ENCODE measurements at regions not wholly inside any gene's neighbourhood (a gene's known extent, or its start where the extent isn't known, plus 50 kb on each side); places are given as distances from the start of the nearest gene placed in this dataset.

- H3K27ac ChIP-seq (ENCODE audit: low read length): no peak overlapping the region
- no peaks in the 10 kb centered on the region for H3K4me1 ChIP-seq (ENCODE audit: low read length)
- DNase-seq: no peak
- no peak overlapping the region for H3K4me2 ChIP-seq (ENCODE audit: low read depth, low read length)
- H3K79me2 ChIP-seq (ENCODE audit: low read length): no peaks in the 10 kb centered on the region
- no peaks in the 10 kb centered on the region for H4K20me1 ChIP-seq (ENCODE audit: insufficient read depth, low read length)
- no peaks in the 10 kb centered on the region for H3K9me2 ChIP-seq (replicated peaks; ENCODE audit: insufficient read depth, low read length)
- TF ChIP-seq EZH2phosphoT487 (IDR thresholded peaks at IDR 0.05; ENCODE audit: low read length) (no peak), EZH2 (optimal IDR thresholded peaks at IDR 0.05; ENCODE audit: low read depth, low read length) (no peak), CTCF (IDR thresholded peaks at IDR 0.05; ENCODE audit: low read length) (no peak)
- H3K4me3 ChIP-seq (ENCODE audit: low read length): no peak overlapping the region
- H3K9me3 ChIP-seq (replicated peaks; ENCODE audit: insufficient read depth, low read length): no peaks in the 10 kb centered on the region
- H3K9ac ChIP-seq (ENCODE audit: low read length): no peak overlapping the region
- H3K27me3 ChIP-seq (replicated peaks; ENCODE audit: insufficient read depth, low read length): no peaks in the 10 kb centered on the region
- H3K36me3 ChIP-seq (replicated peaks; ENCODE audit: insufficient read depth, low read length): no peaks in the 10 kb centered on the region
- H2AFZ ChIP-seq (ENCODE audit: low read length): no peak overlapping the region
- H3F3A ChIP-seq (ENCODE audit: insufficient read depth, low read length): no peaks in the 10 kb centered on the region
Measured at GRCh38 chr7:79930604-79931003, 204.0 kb upstream of the GNAI1 start.

GRCh38 chr7:79927116-79927515 is 207.5 kb upstream of the GNAI1 start:
- Histone ChIP-seq H3K36me3 (replicated peaks; ENCODE audit: insufficient read depth, low read length) (no peaks in the 10 kb centered on the region), H3K79me2 (ENCODE audit: low read length) (no peaks in the 10 kb centered on the region), H3K9me3 (replicated peaks; ENCODE audit: insufficient read depth, low read length) (no peaks in the 10 kb centered on the region), H2AFZ (ENCODE audit: low read length) (no peak overlapping the region), H3K9ac (ENCODE audit: low read length) (no peak overlapping the region), H4K20me1 (ENCODE audit: insufficient read depth, low read length) (no peaks in the 10 kb centered on the region), H3K9me2 (replicated peaks; ENCODE audit: insufficient read depth, low read length) (no peaks in the 10 kb centered on the region), H3K4me2 (ENCODE audit: low read depth, low read length) (no peak overlapping the region), H3K4me1 (ENCODE audit: low read length) (no peaks in the 10 kb centered on the region), H3K27ac (ENCODE audit: low read length) (no peak overlapping the region), H3K4me3 (ENCODE audit: low read length) (no peak overlapping the region), H3F3A (ENCODE audit: insufficient read depth, low read length) (no peaks in the 10 kb centered on the region), H3K27me3 (replicated peaks; ENCODE audit: insufficient read depth, low read length) (no peaks in the 10 kb centered on the region)
- no peak for TF ChIP-seq EZH2 (optimal IDR thresholded peaks at IDR 0.05; ENCODE audit: low read depth, low read length)
- no peak for TF ChIP-seq EZH2phosphoT487 (IDR thresholded peaks at IDR 0.05; ENCODE audit: low read length)
- DNase-seq: no peak

- no peaks in the 10 kb centered on the region for H3K79me2 ChIP-seq (ENCODE audit: low read length)
- no peak overlapping the region for H3K4me3 ChIP-seq (ENCODE audit: low read length)
- no peaks in the 10 kb centered on the region; the same call in 1 of the 2 replicates for H3K9me3 ChIP-seq (replicated peaks; ENCODE audit: insufficient read depth, low read length)
- H3F3A ChIP-seq (ENCODE audit: insufficient read depth, low read length): no peaks in the 10 kb centered on the region
- TF ChIP-seq EZH2 (optimal IDR thresholded peaks at IDR 0.05; ENCODE audit: low read depth, low read length): no peak
- TF ChIP-seq EZH2phosphoT487 (IDR thresholded peaks at IDR 0.05; ENCODE audit: low read length): no peak
- no peak for TF ChIP-seq CTCF (IDR thresholded peaks at IDR 0.05; ENCODE audit: low read length)
- H3K9ac ChIP-seq (ENCODE audit: low read length): no peak overlapping the region
- no peak overlapping the region for H3K4me2 ChIP-seq (ENCODE audit: low read depth, low read length)
- no peak overlapping the region for H2AFZ ChIP-seq (ENCODE audit: low read length)
- no peaks in the 10 kb centered on the region for H3K27me3 ChIP-seq (replicated peaks; ENCODE audit: insufficient read depth, low read length)
- no peaks in the 10 kb centered on the region for H3K36me3 ChIP-seq (replicated peaks; ENCODE audit: insufficient read depth, low read length)
- H3K4me1 ChIP-seq (ENCODE audit: low read length): no peaks in the 10 kb centered on the region
- no peak for DNase-seq
- no peaks in the 10 kb centered on the region for H3K9me2 ChIP-seq (replicated peaks; ENCODE audit: insufficient read depth, low read length)
- no peaks in the 10 kb centered on the region for H4K20me1 ChIP-seq (ENCODE audit: insufficient read depth, low read length)
- H3K27ac ChIP-seq (ENCODE audit: low read length): no peak overlapping the region
Measured at GRCh38 chr7:79923953-79924352, 210.7 kb upstream of the GNAI1 start.

- H3K27ac ChIP-seq (ENCODE audit: low read length): no peak overlapping the region
- no peaks in the 10 kb centered on the region for H3K27me3 ChIP-seq (replicated peaks; ENCODE audit: insufficient read depth, low read length)
- H3K9me2 ChIP-seq (replicated peaks; ENCODE audit: insufficient read depth, low read length): no peaks in the 10 kb centered on the region
- no peaks in the 10 kb centered on the region for H3K4me1 ChIP-seq (ENCODE audit: low read length)
- no peak for TF ChIP-seq EZH2phosphoT487 (IDR thresholded peaks at IDR 0.05; ENCODE audit: low read length)
- no peak for TF ChIP-seq CTCF (IDR thresholded peaks at IDR 0.05; ENCODE audit: low read length)
- no peak for TF ChIP-seq EZH2 (optimal IDR thresholded peaks at IDR 0.05; ENCODE audit: low read depth, low read length)
- H3K36me3 ChIP-seq (replicated peaks; ENCODE audit: insufficient read depth, low read length): no peaks in the 10 kb centered on the region
- no peaks in the 10 kb centered on the region for H3K79me2 ChIP-seq (ENCODE audit: low read length)
- H3K9me3 ChIP-seq (replicated peaks; ENCODE audit: insufficient read depth, low read length): no peaks in the 10 kb centered on the region; the same call in 1 of the 2 replicates
- no peak for DNase-seq
- no peaks in the 10 kb centered on the region for H3F3A ChIP-seq (ENCODE audit: insufficient read depth, low read length)
- H2AFZ ChIP-seq (ENCODE audit: low read length): no peak overlapping the region
- no peak overlapping the region for H3K4me3 ChIP-seq (ENCODE audit: low read length)
- H3K4me2 ChIP-seq (ENCODE audit: low read depth, low read length): no peak overlapping the region
- H3K9ac ChIP-seq (ENCODE audit: low read length): no peak overlapping the region
- no peaks in the 10 kb centered on the region for H4K20me1 ChIP-seq (ENCODE audit: insufficient read depth, low read length)
Measured at GRCh38 chr7:79922894-79923293, 211.7 kb upstream of the GNAI1 start.
